ENCODE measurements at regions not wholly inside any gene's neighbourhood (a gene's known extent, or its start where the extent isn't known, plus 50 kb on each side); places are given as distances from the start of the nearest gene placed in this dataset.
"Not testable (repeated sequence)": the region's sequence is repeated elsewhere in the genome, so short reads cannot be mapped to it uniquely, and the experiment has no call there.

DNA sequence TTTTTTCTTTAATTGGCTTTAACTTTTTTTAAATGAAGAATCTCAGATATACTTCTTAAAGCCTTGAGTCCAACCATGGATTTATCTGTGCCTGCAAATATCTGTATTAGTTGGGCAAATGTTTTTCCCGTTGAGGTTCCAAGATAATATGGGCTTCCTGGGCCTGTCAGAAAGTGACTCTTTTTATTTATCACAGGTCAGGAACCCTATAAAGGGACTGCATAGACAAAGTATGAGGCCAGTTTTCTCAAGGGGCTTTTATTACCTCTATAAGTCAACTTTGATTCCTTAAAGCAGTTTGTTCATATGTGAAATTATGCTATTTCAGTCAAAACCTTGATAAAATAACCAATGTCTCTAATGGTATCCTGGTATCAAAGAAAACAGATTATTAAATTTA, 80.2 kb upstream of the BMP2K start:
- Histone ChIP-seq H3K4me3 (no peak overlapping the region), H3K9ac (no peak overlapping the region), H3K27me3 (no peaks in the 10 kb centered on the region), H4K20me1 (no peaks in the 10 kb centered on the region), H3K4me1 (peaks cover 15 to 41% (median 19%) of the 10 kb centered on the region in 10 experiments), H3K36me3 (no peaks in the 10 kb centered on the region), H3K27ac (no peak overlapping the region), H3K9me3 (replicated peaks in 1 of 11) (no peaks in the 10 kb centered on the region), H3K4me2 (no peak overlapping the region)
- no peak for TF ChIP-seq Cebpa-rat (IDR thresholded peaks at IDR 0.05)

DNA sequence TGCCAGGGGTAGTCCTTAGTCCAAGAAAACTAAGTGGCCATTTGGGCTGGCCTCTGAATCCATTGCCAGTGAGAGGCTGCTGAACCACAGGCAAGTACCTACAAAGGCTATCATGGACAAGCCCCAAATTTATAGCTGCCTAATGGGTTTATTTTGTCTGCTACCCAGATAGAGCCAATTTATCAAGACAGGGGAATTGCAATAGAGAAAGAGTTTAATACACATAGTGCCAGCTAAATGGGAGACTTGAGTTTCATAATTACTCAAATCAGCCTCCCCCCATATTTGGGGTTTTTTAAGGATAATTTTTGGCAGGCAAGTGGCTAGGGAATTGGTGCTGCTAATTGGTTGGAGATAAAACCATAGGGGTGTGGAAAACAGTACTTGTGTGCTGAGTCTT, 73.1 kb upstream of the BMP2K start:
- Histone ChIP-seq H3K4me3 (no peak overlapping the region), H3K27ac (no peak overlapping the region), H3K4me1 (peaks cover 0 to 35% (median 10%) of the 10 kb centered on the region in 10 experiments; a peak in 11 of 20 replicates), H3K27me3 (no peaks in the 10 kb centered on the region), H4K20me1 (no peaks in the 10 kb centered on the region), H3K36me3 (no peaks in the 10 kb centered on the region), H3K9me3 (replicated peaks in 1 of 11) (peaks cover 13 to 24% (median 18%) of the 10 kb centered on the region in 11 experiments), H3K9ac (no peak overlapping the region), H3K4me2 (peak overlapping the region in 2 of 11 experiments; percentile 36 to 47; a peak in 4 of 22 replicates)
- TF ChIP-seq Cebpa-rat (IDR thresholded peaks at IDR 0.05), result no peak

DNA sequence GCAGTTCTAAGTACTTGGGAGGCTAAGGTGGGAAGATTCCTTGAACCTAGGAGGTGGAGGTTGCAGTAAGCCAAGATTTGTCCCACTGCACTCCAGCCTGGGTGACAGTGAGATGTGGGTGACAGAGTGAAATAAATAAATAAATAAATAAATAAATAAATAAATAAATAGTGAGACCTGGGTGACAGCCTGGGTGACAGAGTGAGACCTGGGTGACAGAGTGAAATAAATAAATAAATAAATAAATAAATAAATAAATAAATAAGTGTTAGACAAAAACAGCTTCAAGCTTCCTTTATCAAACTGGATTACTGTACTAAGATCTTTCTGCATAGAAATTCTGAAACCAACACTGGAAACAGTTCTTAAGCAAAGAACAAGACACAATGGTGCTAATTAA, 71.8 kb upstream of the BMP2K start:
- Histone ChIP-seq H3K4me2 (peak overlapping the region in 2 of 11 experiments; percentile 47 to 55; a peak in 4 of 22 replicates), H3K4me1 (peaks cover 0 to 35% (median 10%) of the 10 kb centered on the region in 10 experiments; a peak in 11 of 20 replicates), H3K27me3 (no peaks in the 10 kb centered on the region), H4K20me1 (no peaks in the 10 kb centered on the region), H3K27ac (no peak overlapping the region), H3K4me3 (no peak overlapping the region), H3K36me3 (no peaks in the 10 kb centered on the region), H3K9ac (no peak overlapping the region), H3K9me3 (replicated peaks in 1 of 11) (peaks cover 13 to 24% (median 18%) of the 10 kb centered on the region in 11 experiments)
- no peak for TF ChIP-seq Cebpa-rat (IDR thresholded peaks at IDR 0.05)

DNA sequence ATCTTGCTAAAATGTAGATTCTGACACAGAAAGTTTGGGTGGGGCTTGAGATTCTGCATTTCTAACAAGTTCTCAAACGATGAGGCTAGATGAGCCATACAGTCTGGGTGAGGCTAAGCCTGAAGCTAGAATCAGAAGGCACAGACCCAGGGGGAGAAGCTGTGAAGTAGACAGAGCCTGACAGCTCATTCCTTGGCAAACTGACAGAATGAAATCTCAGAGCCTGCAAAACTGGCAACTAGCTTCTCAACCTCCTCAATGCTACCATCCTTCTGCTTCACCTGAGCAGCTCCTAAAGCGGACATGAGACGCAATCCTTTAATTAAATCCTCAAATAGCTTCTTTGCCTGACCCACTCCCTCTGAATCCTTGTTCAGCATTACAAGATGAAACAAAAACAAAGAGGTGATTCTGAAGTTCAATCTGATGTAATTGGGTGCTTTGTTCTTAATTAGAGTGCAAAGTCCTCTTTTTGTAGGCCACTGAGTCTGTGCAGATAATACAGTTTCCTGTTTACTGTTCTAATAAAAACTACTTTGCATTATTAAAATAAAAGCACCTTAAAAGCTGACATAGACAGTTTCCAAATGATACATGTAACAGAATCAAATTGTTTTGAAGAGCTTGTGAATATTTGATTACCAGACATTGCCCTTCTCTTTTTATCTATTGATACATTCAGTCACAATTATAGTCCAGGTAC, 71.0 kb upstream of the BMP2K start:
- no peaks in the 10 kb centered on the region for H3K36me3 ChIP-seq
- peaks cover 0 to 35% (median 10%) of the 10 kb centered on the region in 10 experiments; a peak in 11 of 20 replicates for H3K4me1 ChIP-seq
- H3K27ac ChIP-seq, result no peak overlapping the region
- H4K20me1 ChIP-seq, result no peaks in the 10 kb centered on the region
- no peak overlapping the region for H3K9ac ChIP-seq
- no peak for TF ChIP-seq Cebpa-rat (IDR thresholded peaks at IDR 0.05)
- no peak overlapping the region for H3K4me3 ChIP-seq
- H3K9me3 ChIP-seq (replicated peaks in 1 of 11), result peaks cover 13 to 25% (median 21%) of the 10 kb centered on the region in 11 experiments
- peak overlapping the region in 2 of 11 experiments; percentile 47 to 55; a peak in 4 of 22 replicates for H3K4me2 ChIP-seq
- H3K27me3 ChIP-seq, result no peaks in the 10 kb centered on the region

DNA sequence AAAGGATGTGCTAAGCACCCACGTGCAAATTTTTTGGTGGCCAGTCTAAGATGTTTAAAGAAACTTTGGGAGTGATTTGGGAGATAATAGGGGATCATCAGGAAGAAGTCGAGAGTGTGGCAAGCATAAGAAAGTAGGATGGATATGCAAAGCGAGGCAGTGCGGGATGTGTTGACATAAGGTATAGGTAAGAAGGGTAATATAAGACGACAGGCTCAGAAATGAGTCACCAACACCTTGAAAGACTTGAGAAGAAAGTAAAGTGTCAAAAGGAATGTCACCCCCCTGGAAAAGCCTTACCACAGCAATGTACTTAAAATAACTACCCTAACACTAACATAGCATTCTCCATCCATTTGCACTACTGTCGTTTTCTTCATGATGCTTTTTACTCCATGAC, 69.8 kb upstream of the BMP2K start:
- no peaks in the 10 kb centered on the region for H3K36me3 ChIP-seq

DNA sequence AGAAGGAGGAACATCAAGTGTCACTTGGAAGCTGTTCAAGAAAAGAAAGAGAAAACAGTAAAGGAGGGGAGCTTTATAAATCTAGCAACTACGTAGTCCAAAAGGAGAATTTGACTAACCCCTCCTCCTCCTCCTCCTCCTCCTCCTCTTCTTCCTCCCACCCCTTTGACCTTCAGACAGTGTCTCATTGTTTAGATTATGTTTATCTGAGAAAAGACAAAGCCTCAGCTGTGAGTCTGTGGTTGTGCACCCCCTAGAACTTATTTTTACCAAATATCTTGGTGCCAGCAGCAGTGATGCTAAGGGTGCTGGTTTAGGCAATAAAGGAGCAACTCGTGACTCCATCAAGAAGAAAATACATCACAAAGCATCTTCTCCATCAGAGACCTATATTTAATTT, 68.9 kb upstream of the BMP2K start:
- H3K4me1 ChIP-seq, result peaks cover 0 to 35% (median 10%) of the 10 kb centered on the region in 10 experiments; a peak in 11 of 20 replicates

More for the DNA sequence above, 69.8 kb upstream of the BMP2K start:
- Histone ChIP-seq H4K20me1 (no peaks in the 10 kb centered on the region), H3K4me1 (peaks cover 0 to 35% (median 10%) of the 10 kb centered on the region in 10 experiments; a peak in 11 of 20 replicates), H3K4me2 (no peak overlapping the region), H3K27me3 (no peaks in the 10 kb centered on the region), H3K9ac (no peak overlapping the region), H3K27ac (no peak overlapping the region), H3K9me3 (replicated peaks in 1 of 11) (peaks cover 13 to 30% (median 25%) of the 10 kb centered on the region in 11 experiments), H3K4me3 (no peak overlapping the region)
- TF ChIP-seq Cebpa-rat (IDR thresholded peaks at IDR 0.05), result no peak

DNA sequence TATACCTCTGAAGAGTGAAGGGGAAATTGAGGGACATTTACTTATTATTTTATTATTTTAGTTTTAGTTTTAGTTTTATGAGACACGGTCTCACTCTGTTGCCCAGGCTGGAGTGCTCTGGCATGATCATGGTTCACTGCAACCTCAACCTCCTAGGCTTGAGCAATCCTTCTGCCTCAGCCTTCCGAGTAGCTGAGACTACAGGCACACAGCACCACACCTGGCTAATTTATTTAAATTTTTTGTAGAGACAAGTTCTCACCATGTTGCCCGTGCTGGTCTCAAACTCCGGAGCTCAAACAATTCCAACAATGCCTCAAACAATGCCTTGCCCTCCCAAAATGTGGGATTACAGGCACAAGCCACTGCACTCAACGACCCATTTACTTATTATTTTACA, 68.4 kb upstream of the BMP2K start:
- H3K4me2 ChIP-seq, result peak overlapping the region in 6 of 11 experiments; percentile 12 to 44 (median 25); a peak in 6 of 22 replicates
- H3K27ac ChIP-seq, result no peak overlapping the region
- peaks cover 0 to 35% (median 10%) of the 10 kb centered on the region in 10 experiments; a peak in 11 of 20 replicates for H3K4me1 ChIP-seq
- H3K9ac ChIP-seq, result no peak overlapping the region
- H4K20me1 ChIP-seq, result no peaks in the 10 kb centered on the region
- H3K4me3 ChIP-seq, result no peak overlapping the region
- no peaks in the 10 kb centered on the region for H3K36me3 ChIP-seq
- TF ChIP-seq Cebpa-rat (IDR thresholded peaks at IDR 0.05), result no peak
- peaks cover 5 to 20% (median 15%) of the 10 kb centered on the region in 11 experiments for H3K9me3 ChIP-seq (replicated peaks in 1 of 11)
- no peaks in the 10 kb centered on the region for H3K27me3 ChIP-seq

More for the DNA sequence above, 68.9 kb upstream of the BMP2K start:
- H3K27ac ChIP-seq, result peak overlapping the region in 1 of 11 experiments; percentile 8; a peak in 1 of 22 replicates
- TF ChIP-seq Cebpa-rat (IDR thresholded peaks at IDR 0.05), result no peak
- H4K20me1 ChIP-seq, result no peaks in the 10 kb centered on the region
- no peaks in the 10 kb centered on the region for H3K27me3 ChIP-seq
- no peak overlapping the region for H3K4me3 ChIP-seq
- peak overlapping the region in 6 of 11 experiments; percentile 12 to 63 (median 33); a peak in 11 of 22 replicates for H3K4me2 ChIP-seq
- peaks cover 10 to 25% (median 20%) of the 10 kb centered on the region in 11 experiments for H3K9me3 ChIP-seq (replicated peaks in 1 of 11)
- H3K36me3 ChIP-seq, result no peaks in the 10 kb centered on the region
- no peak overlapping the region for H3K9ac ChIP-seq

DNA sequence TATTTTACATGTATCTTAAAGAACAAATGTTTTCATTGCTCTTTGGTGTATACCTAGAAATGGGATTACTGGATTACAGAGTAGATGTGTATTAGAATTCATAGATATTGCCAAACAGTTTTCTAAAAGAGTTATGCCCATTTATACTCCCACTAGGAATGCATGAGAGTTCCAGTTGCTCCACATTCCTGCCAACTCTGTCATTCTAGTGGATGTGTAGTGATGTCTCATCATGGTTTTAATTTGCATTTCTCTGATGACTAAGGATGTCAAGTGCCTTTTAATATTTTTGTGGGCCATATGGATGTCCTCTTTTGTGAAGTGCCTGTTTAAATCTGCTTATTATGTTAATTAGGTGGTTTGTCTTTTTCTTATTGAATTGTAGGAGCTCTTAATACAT, 65.6 kb upstream of the BMP2K start:
- no peak for TF ChIP-seq Cebpa-rat (IDR thresholded peaks at IDR 0.05)
- Histone ChIP-seq H4K20me1 (no peaks in the 10 kb centered on the region), H3K27ac (no peak overlapping the region), H3K9me3 (replicated peaks in 1 of 11) (peaks cover 0 to 11% (median 7%) of the 10 kb centered on the region in 11 experiments; a peak in 14 of 22 replicates), H3K4me2 (no peak overlapping the region), H3K4me1 (peaks cover 0 to 15% (median 10%) of the 10 kb centered on the region in 10 experiments; a peak in 11 of 20 replicates), H3K36me3 (no peaks in the 10 kb centered on the region), H3K9ac (no peak overlapping the region), H3K27me3 (no peaks in the 10 kb centered on the region), H3K4me3 (no peak overlapping the region)

DNA sequence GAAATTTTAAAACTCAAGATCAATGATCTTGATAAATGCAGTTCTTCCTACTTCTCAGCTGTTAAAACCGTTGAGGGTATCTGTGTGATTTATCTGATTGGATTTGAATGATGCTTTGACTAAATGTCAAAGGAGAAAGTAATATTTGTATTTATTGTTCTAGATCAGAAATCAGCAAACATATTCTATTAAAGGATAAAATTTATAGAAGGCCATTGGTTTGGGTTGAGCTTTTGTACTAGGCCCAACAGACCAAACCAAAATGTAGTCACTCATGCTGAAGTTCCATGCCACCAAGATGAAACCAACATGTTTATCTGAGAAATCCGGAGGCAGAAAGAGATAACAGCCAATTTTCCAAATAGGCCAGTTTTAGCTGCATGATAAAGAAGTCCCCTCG, 64.5 kb upstream of the BMP2K start:
- no peak overlapping the region for H3K9ac ChIP-seq
- H3K27me3 ChIP-seq, result no peaks in the 10 kb centered on the region
- no peak overlapping the region for H3K4me3 ChIP-seq
- peaks cover 0 to 11% (median 7%) of the 10 kb centered on the region in 11 experiments; a peak in 14 of 22 replicates for H3K9me3 ChIP-seq (replicated peaks in 1 of 11)
- TF ChIP-seq Cebpa-rat (IDR thresholded peaks at IDR 0.05), result no peak
- H3K27ac ChIP-seq, result no peak overlapping the region
- no peaks in the 10 kb centered on the region for H3K36me3 ChIP-seq
- H3K4me1 ChIP-seq, result peaks cover 0 to 12% (median 10%) of the 10 kb centered on the region in 10 experiments; a peak in 11 of 20 replicates
- no peaks in the 10 kb centered on the region for H4K20me1 ChIP-seq
- no peak overlapping the region for H3K4me2 ChIP-seq

DNA sequence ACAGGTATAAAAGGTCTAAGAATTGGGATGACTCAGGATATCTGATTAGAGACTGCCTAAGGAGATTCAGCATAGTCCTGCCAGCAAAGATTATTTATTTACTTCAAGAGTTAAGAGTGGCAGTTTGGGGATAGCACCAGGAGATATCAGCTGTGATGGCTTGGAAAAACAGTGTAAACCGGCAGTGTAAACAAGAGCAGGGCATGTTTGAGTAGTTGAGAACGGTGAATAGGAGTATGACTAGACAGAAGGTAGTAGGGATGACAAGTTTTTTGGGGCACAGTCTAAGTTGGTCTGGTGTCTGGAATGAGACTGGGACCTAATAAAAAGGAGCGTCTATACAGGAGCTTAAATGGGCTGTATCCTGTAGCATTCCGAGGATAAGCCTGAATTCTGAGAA, 61.6 kb upstream of the BMP2K start:
- H3K27ac ChIP-seq, H3K27me3 ChIP-seq, H3K36me3 ChIP-seq, H3K4me3 ChIP-seq, H3K4me1 ChIP-seq, H4K20me1 ChIP-seq, H3K9ac ChIP-seq, H3K4me2 ChIP-seq: not testable (repeated sequence)
- peaks cover 0 to 11% (median 7%) of the 10 kb centered on the region in 11 experiments; a peak in 14 of 22 replicates for H3K9me3 ChIP-seq (replicated peaks in 1 of 11)

DNA sequence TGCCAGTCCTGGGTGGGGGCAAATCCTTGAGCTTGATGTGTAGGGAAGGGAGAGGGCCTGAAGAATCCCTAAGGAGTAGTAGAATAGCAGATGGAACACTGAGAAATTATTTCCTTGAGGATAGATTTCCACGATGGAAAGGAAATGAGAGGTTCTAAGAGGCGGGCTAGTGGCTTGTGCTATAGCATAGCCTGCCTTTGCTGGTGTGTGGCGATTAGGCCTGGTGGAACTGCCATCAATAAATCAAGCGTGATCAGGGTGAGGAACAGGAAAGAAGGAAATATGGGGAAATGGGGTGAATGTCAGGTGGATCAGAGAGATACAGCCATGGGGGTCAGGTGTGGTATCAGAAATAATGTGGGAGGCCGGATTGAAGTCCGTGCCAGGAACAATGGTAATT, 60.8 kb upstream of the BMP2K start:
- H3K4me1 ChIP-seq; H3K4me2 ChIP-seq; H3K36me3 ChIP-seq; H4K20me1 ChIP-seq; H3K9me3 ChIP-seq (replicated peaks in 1 of 11); H3K27ac ChIP-seq; H3K27me3 ChIP-seq; H3K4me3 ChIP-seq; H3K9ac ChIP-seq: not testable (repeated sequence)

DNA sequence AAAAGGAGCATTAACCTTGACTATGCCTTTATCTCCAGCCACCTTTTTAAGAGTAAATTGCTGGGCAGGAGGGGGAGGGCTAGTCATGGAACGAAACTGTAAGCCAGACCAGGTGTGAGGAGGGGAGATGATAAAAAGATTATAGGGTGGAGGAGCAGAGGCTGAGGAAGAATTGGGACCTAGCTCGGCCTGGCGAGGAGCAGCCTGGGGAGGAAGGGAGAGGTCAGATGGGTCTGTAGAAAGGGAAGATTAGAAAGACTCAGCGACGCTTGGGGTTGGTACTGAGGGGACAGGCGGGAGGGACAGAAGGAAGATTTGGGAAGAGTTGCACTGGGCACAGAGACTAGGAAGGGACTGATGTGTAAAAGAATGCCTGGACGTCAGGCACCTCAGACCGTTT, 58.4 kb upstream of the BMP2K start:
- not testable (repeated sequence) for H3K36me3 ChIP-seq; H3K27me3 ChIP-seq; H3K27ac ChIP-seq; H4K20me1 ChIP-seq; H3K4me2 ChIP-seq; H3K9ac ChIP-seq; H3K9me3 ChIP-seq (replicated peaks in 1 of 11); H3K4me3 ChIP-seq
- H3K4me1 ChIP-seq, result peaks cover 18 to 29% (median 21%) of the 10 kb centered on the region in 10 experiments
